ENCODE measurements at regions not wholly inside any gene's neighbourhood (a gene's known extent, or its start where the extent isn't known, plus 50 kb on each side); places are given as distances from the start of the nearest gene placed in this dataset.
"Not testable (repeated sequence)": the region's sequence is repeated elsewhere in the genome, so short reads cannot be mapped to it uniquely, and the experiment has no call there.

DNA sequence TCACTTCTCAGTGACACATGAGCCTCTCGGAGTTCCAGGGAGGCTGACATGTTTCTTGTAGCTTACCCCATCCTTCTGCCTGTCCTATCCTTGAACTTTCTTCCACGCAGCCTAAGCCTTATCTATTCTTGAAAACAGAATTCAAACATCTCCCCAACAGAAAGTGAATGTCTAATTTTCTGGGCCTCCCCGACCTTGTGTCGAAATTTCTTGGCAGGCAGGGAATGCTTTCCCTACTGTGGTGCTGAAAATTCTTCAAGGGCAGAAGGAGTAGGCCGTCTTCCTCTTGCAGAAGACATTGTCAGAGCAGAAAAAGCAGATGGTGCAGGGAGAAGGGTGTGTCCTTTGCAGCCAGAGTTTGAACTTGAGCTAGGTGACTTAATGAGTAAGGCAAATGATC, 63.0 kb upstream of the TCL1B start:
- TF ChIP-seq POLR2A (IDR thresholded peaks at IDR 0.05; ENCODE audit: extremely low read depth, insufficient read length) (no peak), MYC (IDR thresholded peaks at IDR 0.05; ENCODE audit: low read depth, low read length) (no peak)
- TF ChIP-seq, protein P1, sequence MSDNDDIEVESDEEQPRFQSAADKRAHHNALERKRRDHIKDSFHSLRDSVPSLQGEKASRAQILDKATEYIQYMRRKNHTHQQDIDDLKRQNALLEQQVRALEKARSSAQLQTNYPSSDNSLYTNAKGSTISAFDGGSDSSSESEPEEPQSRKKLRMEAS (IDR thresholded peaks at IDR 0.05; ENCODE audit: low read depth, low read length): no peak
- TF ChIP-seq, protein P2, sequence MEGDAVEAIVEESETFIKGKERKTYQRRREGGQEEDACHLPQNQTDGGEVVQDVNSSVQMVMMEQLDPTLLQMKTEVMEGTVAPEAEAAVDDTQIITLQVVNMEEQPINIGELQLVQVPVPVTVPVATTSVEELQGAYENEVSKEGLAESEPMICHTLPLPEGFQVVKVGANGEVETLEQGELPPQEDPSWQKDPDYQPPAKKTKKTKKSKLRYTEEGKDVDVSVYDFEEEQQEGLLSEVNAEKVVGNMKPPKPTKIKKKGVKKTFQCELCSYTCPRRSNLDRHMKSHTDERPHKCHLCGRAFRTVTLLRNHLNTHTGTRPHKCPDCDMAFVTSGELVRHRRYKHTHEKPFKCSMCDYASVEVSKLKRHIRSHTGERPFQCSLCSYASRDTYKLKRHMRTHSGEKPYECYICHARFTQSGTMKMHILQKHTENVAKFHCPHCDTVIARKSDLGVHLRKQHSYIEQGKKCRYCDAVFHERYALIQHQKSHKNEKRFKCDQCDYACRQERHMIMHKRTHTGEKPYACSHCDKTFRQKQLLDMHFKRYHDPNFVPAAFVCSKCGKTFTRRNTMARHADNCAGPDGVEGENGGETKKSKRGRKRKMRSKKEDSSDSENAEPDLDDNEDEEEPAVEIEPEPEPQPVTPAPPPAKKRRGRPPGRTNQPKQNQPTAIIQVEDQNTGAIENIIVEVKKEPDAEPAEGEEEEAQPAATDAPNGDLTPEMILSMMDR (IDR thresholded peaks at IDR 0.05; ENCODE audit: low read depth, low read length): no peak
- no peak overlapping the region for H3K4me3 ChIP-seq (ENCODE audit: low read depth, low read length)
- no peak for DNase-seq (ENCODE audit: low read depth)

DNA sequence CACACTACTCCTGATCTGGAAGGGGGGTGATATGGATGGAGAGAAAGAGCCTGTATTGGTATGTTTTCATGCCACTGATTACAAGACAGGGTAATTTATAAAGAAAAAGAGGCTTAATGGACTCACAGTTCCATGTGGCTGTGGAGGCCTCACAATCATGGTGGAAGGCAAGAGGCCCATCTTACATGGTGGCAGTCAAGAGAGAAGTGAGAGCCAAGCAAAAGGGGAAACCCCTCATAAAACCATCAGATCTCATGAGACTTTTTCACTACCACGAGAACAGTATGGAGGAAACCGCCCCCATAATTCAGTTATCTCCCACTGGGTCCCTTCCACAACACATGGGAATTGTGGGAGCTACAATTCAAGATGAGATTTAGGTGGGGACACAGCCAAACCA, 60.5 kb upstream of the TCL1B start:
- DNase-seq (ENCODE audit: low read depth); H3K4me3 ChIP-seq (ENCODE audit: low read depth, low read length): not testable (repeated sequence)

DNA sequence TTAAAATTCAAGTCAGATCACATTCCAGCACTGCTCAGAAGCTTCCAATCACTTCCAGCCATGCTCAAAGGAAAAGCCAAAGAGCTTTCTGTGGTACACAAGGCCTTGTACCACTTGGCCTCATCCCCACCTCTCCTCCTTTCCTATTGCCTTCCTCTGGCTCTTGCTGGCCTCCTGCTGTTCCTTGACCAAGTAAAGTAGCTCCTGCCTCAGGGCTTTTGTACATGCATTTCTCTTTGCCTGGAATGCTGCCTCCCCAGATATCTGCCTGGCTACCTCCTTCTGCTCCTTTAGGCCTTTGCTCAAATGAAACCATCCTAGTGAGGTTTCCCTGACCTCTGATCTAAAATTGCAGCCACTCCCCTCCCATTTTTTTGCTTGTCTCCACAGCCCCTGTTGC, 51.2 kb upstream of the TCL1B start:
- H3K4me3 ChIP-seq (ENCODE audit: low read depth, low read length): no peak overlapping the region
- TF ChIP-seq POLR2A (IDR thresholded peaks at IDR 0.05; ENCODE audit: extremely low read depth, insufficient read length): no peak
- TF ChIP-seq, protein P1 (IDR thresholded peaks at IDR 0.05; ENCODE audit: low read depth, low read length): no peak
- TF ChIP-seq MYC (IDR thresholded peaks at IDR 0.05; ENCODE audit: low read depth, low read length): no peak
- TF ChIP-seq, protein P2 (IDR thresholded peaks at IDR 0.05; ENCODE audit: low read depth, low read length): no peak
- no peak for DNase-seq (ENCODE audit: low read depth)

All from NB4 (cell line).